ENCODE measurements at regions not wholly inside any gene's neighbourhood (a gene's known extent, or its start where the extent isn't known, plus 50 kb on each side); places are given as distances from the start of the nearest gene placed in this dataset.
"Not testable (repeated sequence)": the region's sequence is repeated elsewhere in the genome, so short reads cannot be mapped to it uniquely, and the experiment has no call there.

GRCh38 chr3:101925124-101925523 lies 75.8 kb downstream of the NFKBIZ start:
- in situ Hi-C loops (cut with HindIII; ENCODE audit: extremely low pct_ligation_motif_present, low pct_unique_long_range_greater_than_20kb); FAIRE-seq; H3K27me3 ChIP-seq (ENCODE audit: control insufficient read depth in 1 of 2, insufficient read depth in 2 of 2, low read length in 2 of 2); H3K9me3 ChIP-seq (ENCODE audit: low read length); H3K4me2 ChIP-seq (ENCODE audit: low read depth, low read length); H3K9ac ChIP-seq (ENCODE audit: insufficient read depth, low read depth, low read length); H3K79me2 ChIP-seq (ENCODE audit: insufficient read depth, low read length); H3K27ac ChIP-seq (ENCODE audit: extremely low read length, insufficient read depth, low read length); BruUV-seq (replicated peaks); H4K20me1 ChIP-seq (ENCODE audit: insufficient read depth, low read length); ATAC-seq; H3K4me3 ChIP-seq (replicated peaks in 1 of 3; ENCODE audit: insufficient read depth in 1 of 3, low read depth in 2 of 3, low read length in 3 of 3); H3K36me3 ChIP-seq (replicated peaks in 1 of 2; ENCODE audit: control insufficient read depth in 1 of 2, insufficient read depth in 2 of 2, low read length in 2 of 2); POLR2A ChIA-PET; DNase-seq (ENCODE audit: low spot score); H3K4me1 ChIP-seq (ENCODE audit: insufficient read depth, low read length); CTCF ChIA-PET (ENCODE audit: low intra/inter-chr PET ratio, low total read pairs); H2AFZ ChIP-seq (ENCODE audit: low read length): not testable (repeated sequence)
- intact Hi-C loops (cut with micrococcal nuclease; ENCODE audit: unreplicated experiment) = loop anchor here (10.0 kb wide), 1 partner anchor 180 kb away; no protein-coding TSS in a partner anchor
- WGBS (ENCODE audit: low lambda C conversion rate) = no CpG with 5 or more reads among the region's 1 CpG

GRCh38 chr3:101925564-101925963 lies 76.2 kb downstream of the NFKBIZ start:
- Histone ChIP-seq H3K79me2 (ENCODE audit: insufficient read depth, low read length) (no peaks in the 10 kb centered on the region), H3K4me2 (ENCODE audit: low read depth, low read length) (no peak overlapping the region), H3K4me3 (replicated peaks in 1 of 3; ENCODE audit: insufficient read depth in 1 of 3, low read depth in 2 of 3, low read length in 3 of 3) (no peak overlapping the region), H3K27ac (ENCODE audit: extremely low read length, insufficient read depth, low read length) (no peak overlapping the region), H4K20me1 (ENCODE audit: insufficient read depth, low read length) (no peaks in the 10 kb centered on the region), H3K9ac (ENCODE audit: insufficient read depth, low read depth, low read length) (no peak overlapping the region), H3K36me3 (replicated peaks in 1 of 2; ENCODE audit: control insufficient read depth in 1 of 2, insufficient read depth in 2 of 2, low read length in 2 of 2) (no peaks in the 10 kb centered on the region), H3K9me3 (ENCODE audit: low read length) (no peaks in the 10 kb centered on the region), H3K27me3 (ENCODE audit: control insufficient read depth in 1 of 2, insufficient read depth in 2 of 2, low read length in 2 of 2) (no peaks in the 10 kb centered on the region; a peak in 2 of 5 replicates), H3K4me1 (ENCODE audit: insufficient read depth, low read length) (no peaks in the 10 kb centered on the region), H2AFZ (ENCODE audit: low read length) (no peak overlapping the region)
- ChIA-PET CTCF (ENCODE audit: low intra/inter-chr PET ratio, low total read pairs) (no interaction called here), POLR2A (no interaction called here)
- ATAC-seq (no peak), FAIRE-seq (no peak), DNase-seq (ENCODE audit: low spot score) (no peak)
- in situ Hi-C loops (cut with HindIII; ENCODE audit: extremely low pct_ligation_motif_present, low pct_unique_long_range_greater_than_20kb) (no loop called here), intact Hi-C loops (cut with micrococcal nuclease; ENCODE audit: unreplicated experiment) (loop anchor here (10.0 kb wide), 1 partner anchor 179 kb away; no protein-coding TSS in a partner anchor)
- no TSS peak for BruUV-seq (replicated peaks)
- WGBS (ENCODE audit: low lambda C conversion rate) = 23% methylated on average over 2 of the region's 2 CpGs
- no peak for TF ChIP-seq ZNF550 (CRISPR knock-in tag; IDR thresholded peaks at IDR 0.05; ENCODE audit: borderline replicate concordance)
- TF ChIP-seq IKZF1 (IDR thresholded peaks at IDR 0.05) = no peak
- TF ChIP-seq GTF3A (CRISPR knock-in tag; conservative IDR thresholded peaks at IDR 0.05) = no peak
- TF ChIP-seq, protein P1, sequence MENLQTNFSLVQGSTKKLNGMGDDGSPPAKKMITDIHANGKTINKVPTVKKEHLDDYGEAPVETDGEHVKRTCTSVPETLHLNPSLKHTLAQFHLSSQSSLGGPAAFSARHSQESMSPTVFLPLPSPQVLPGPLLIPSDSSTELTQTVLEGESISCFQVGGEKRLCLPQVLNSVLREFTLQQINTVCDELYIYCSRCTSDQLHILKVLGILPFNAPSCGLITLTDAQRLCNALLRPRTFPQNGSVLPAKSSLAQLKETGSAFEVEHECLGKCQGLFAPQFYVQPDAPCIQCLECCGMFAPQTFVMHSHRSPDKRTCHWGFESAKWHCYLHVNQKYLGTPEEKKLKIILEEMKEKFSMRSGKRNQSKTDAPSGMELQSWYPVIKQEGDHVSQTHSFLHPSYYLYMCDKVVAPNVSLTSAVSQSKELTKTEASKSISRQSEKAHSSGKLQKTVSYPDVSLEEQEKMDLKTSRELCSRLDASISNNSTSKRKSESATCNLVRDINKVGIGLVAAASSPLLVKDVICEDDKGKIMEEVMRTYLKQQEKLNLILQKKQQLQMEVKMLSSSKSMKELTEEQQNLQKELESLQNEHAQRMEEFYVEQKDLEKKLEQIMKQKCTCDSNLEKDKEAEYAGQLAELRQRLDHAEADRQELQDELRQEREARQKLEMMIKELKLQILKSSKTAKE (CRISPR knock-in tag; IDR thresholded peaks at IDR 0.05; ENCODE audit: borderline replicate concordance) = no peak
- no peak for TF ChIP-seq ZNF143 (CRISPR knock-in tag; IDR thresholded peaks at IDR 0.05)
- TF ChIP-seq SALL2 (CRISPR knock-in tag; IDR thresholded peaks at IDR 0.05) = no peak
- TF ChIP-seq, protein P2, sequence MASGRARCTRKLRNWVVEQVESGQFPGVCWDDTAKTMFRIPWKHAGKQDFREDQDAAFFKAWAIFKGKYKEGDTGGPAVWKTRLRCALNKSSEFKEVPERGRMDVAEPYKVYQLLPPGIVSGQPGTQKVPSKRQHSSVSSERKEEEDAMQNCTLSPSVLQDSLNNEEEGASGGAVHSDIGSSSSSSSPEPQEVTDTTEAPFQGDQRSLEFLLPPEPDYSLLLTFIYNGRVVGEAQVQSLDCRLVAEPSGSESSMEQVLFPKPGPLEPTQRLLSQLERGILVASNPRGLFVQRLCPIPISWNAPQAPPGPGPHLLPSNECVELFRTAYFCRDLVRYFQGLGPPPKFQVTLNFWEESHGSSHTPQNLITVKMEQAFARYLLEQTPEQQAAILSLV (CRISPR knock-in tag; IDR thresholded peaks at IDR 0.05; ENCODE audit: borderline replicate concordance) = no peak
- TF ChIP-seq, protein P3, sequence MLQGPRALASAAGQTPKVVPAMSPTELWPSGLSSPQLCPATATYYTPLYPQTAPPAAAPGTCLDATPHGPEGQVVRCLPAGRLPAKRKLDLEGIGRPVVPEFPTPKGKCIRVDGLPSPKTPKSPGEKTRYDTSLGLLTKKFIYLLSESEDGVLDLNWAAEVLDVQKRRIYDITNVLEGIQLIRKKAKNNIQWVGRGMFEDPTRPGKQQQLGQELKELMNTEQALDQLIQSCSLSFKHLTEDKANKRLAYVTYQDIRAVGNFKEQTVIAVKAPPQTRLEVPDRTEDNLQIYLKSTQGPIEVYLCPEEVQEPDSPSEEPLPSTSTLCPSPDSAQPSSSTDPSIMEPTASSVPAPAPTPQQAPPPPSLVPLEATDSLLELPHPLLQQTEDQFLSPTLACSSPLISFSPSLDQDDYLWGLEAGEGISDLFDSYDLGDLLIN (CRISPR knock-in tag; IDR thresholded peaks at IDR 0.05; ENCODE audit: borderline replicate concordance) = no peak
- no peak for TF ChIP-seq ZNF234 (CRISPR knock-in tag; conservative IDR thresholded peaks at IDR 0.05)
- no peak for TF ChIP-seq ZNF746 (CRISPR knock-in tag; IDR thresholded peaks at IDR 0.05)
- no peak for TF ChIP-seq ATF7 (IDR thresholded peaks at IDR 0.05)
- no peak for TF ChIP-seq ATF7 (CRISPR knock-in tag; IDR thresholded peaks at IDR 0.05)
- TF ChIP-seq PITX1 (CRISPR knock-in tag; IDR thresholded peaks at IDR 0.05) = no peak
- TF ChIP-seq ONECUT2 (CRISPR knock-in tag; IDR thresholded peaks at IDR 0.05) = no peak
